Neuronal stem cell (in vitro differentiated cells): ENCODE measurements at regions not wholly inside any gene's neighbourhood (a gene's known extent, or its start where the extent isn't known, plus 50 kb on each side); places are given as distances from the start of the nearest gene placed in this dataset.

ENCODE experiments used
- DNase-seq: peaks from one replicate; pipeline ENCODE4 v3.0.0-alpha.2; 2013; ENCODE audit warnings: low spot score
- H2AFZ ChIP-seq: one replicate; pipeline ENCODE4 v1.6.1; 2013; ENCODE audit warnings: mild to moderate bottlenecking, low read length, inconsistent platforms
- H2AK5ac ChIP-seq: 2 replicates; pipeline ENCODE4 v1.6.1; 2013; ENCODE audit warnings: low read depth, mild to moderate bottlenecking, inconsistent platforms, low read length, moderate library complexity, mixed read lengths
- H2BK120ac ChIP-seq: 2 replicates; pipeline ENCODE4 v1.6.1; 2013; ENCODE audit warnings: low read depth, mild to moderate bottlenecking, inconsistent platforms, low read length, moderate library complexity, mixed read lengths
- H2BK12ac ChIP-seq: one replicate; pipeline ENCODE4 v1.6.1; 2013; ENCODE audit warnings: low read length, inconsistent platforms
- H2BK15ac ChIP-seq: 2 replicates; pipeline ENCODE4 v1.6.1; 2013; ENCODE audit warnings: mild to moderate bottlenecking, low read length, inconsistent platforms, mixed read lengths
- H2BK5ac ChIP-seq: one replicate; pipeline ENCODE4 v1.6.1; 2013; ENCODE audit warnings: inconsistent platforms, mild to moderate bottlenecking, low read length, moderate library complexity
- H3K14ac ChIP-seq: one replicate; pipeline ENCODE4 v1.6.1; 2013; ENCODE audit warnings: low read length, inconsistent platforms
- H3K18ac ChIP-seq: 2 replicates; pipeline ENCODE4 v1.6.1; 2013; ENCODE audit warnings: low read length, inconsistent platforms
- H3K23ac ChIP-seq: 2 replicates; pipeline ENCODE4 v1.6.1; 2013; ENCODE audit warnings: low read depth, mild to moderate bottlenecking, mixed read lengths, low read length, inconsistent platforms; ENCODE audit not compliant: poor library complexity
- H3K27ac ChIP-seq: replicated peaks from 3 replicates; pipeline ENCODE4 v1.5.1; 2013; ENCODE audit warnings: low read length, inconsistent platforms
- H3K27me3 ChIP-seq, 3 experiments: 2 replicates each; pipeline ENCODE4 v1.6.1; 2013; ENCODE audit warnings: low read length in 3 of 3, mild to moderate bottlenecking in 2 of 3, inconsistent platforms in 1 of 3, low read depth in 1 of 3, mixed read lengths in 1 of 3, moderate library complexity in 1 of 3; ENCODE audit not compliant: control insufficient read depth in 3 of 3, insufficient read depth in 3 of 3
- H3K36me3 ChIP-seq, 2 donors: replicated peaks in 1 of 2; 2 replicates each; pipeline ENCODE4 v1.6.1; 2013; ENCODE audit warnings: low read length in 2 of 2; ENCODE audit not compliant: control insufficient read depth in 2 of 2, insufficient read depth in 2 of 2
- H3K4ac ChIP-seq: 2 replicates; pipeline ENCODE4 v1.6.1; 2013; ENCODE audit warnings: inconsistent platforms, mild to moderate bottlenecking, low read length, moderate library complexity
- H3K4me1 ChIP-seq, 2 donors: 1 replicate in 1 of 2; 2 replicates in 1 of 2; pipeline ENCODE4 v1.6.1; 2013; ENCODE audit warnings: low read length in 2 of 2, low read depth in 1 of 2; ENCODE audit not compliant: control insufficient read depth in 2 of 2, insufficient read depth in 1 of 2
- H3K4me2 ChIP-seq: one replicate; pipeline ENCODE4 v1.6.1; 2013; ENCODE audit warnings: mild to moderate bottlenecking, low read length, inconsistent platforms; ENCODE audit not compliant: insufficient read depth, poor library complexity, severe bottlenecking
- H3K4me3 ChIP-seq, 2 donors: 2 replicates each; pipeline ENCODE4 v1.5.1; 2013; ENCODE audit warnings: low read length in 2 of 2, mild to moderate bottlenecking in 2 of 2, inconsistent platforms in 1 of 2, moderate library complexity in 1 of 2
- H3K79me1 ChIP-seq: one replicate; pipeline ENCODE4 v1.6.1; 2013; ENCODE audit warnings: low read depth, mild to moderate bottlenecking, inconsistent platforms, low read length, moderate library complexity
- H3K9ac ChIP-seq: one replicate; pipeline ENCODE4 v1.6.1; 2013; ENCODE audit warnings: mild to moderate bottlenecking, low read depth, low read length, inconsistent platforms; ENCODE audit not compliant: poor library complexity
- H3K9me3 ChIP-seq, 2 donors: replicated peaks in 1 of 2; 2 replicates each; pipeline versions ENCODE3 to v1.6.1; 2013; ENCODE audit warnings: low read length in 2 of 2, mild to moderate bottlenecking in 2 of 2, inconsistent platforms in 1 of 2, low read depth in 1 of 2, mixed read lengths in 1 of 2, moderate library complexity in 1 of 2; ENCODE audit not compliant: control insufficient read depth in 2 of 2, insufficient read depth in 1 of 2
- H4K8ac ChIP-seq: one replicate; pipeline ENCODE4 v1.6.1; 2013; ENCODE audit warnings: low read depth, mild to moderate bottlenecking, inconsistent platforms, low read length, moderate library complexity
- H4K91ac ChIP-seq: one replicate; pipeline ENCODE4 v1.6.1; 2013; ENCODE audit warnings: low read length, low read depth, mild to moderate bottlenecking, inconsistent platforms; ENCODE audit not compliant: poor library complexity
- whole genome bisulfite sequencing, 2 donors: extraction: QIAGEN DNeasy Blood & Tissue Kit; methylation state at CpG; one replicate each; pipeline ENCODE4 v1.1.7; 2013; ENCODE audit warnings: missing lambda C conversion rate in 2 of 2, mixed read lengths in 1 of 2; ENCODE audit not compliant: insufficient read length in 2 of 2, insufficient replicate concordance in 1 of 2; ENCODE audit errors: extremely low coverage in 2 of 2; 5-methylcytosine and 5-hydroxymethylcytosine counted together

GRCh38 chrX:3257471-3257870, 89.0 kb downstream of the MXRA5 start:
- Histone ChIP-seq H2BK5ac (no peak overlapping the region), H3K4ac (no peak overlapping the region), H3K9ac (no peak overlapping the region), H3K27me3 (no peaks in the 10 kb centered on the region), H2BK15ac (no peak overlapping the region), H3K9me3 (no peaks in the 10 kb centered on the region), H3K4me3 (no peak overlapping the region), H3K4me2 (no peak overlapping the region), H3K79me1 (no peaks in the 10 kb centered on the region), H2AFZ (no peak overlapping the region), H2BK12ac (no peak overlapping the region), H3K14ac (no peak overlapping the region), H3K23ac (no peak overlapping the region), H2AK5ac (no peak overlapping the region), H4K91ac (no peak overlapping the region), H3K18ac (no peak overlapping the region), H2BK120ac (no peak overlapping the region), H3K27ac (no peak overlapping the region), H4K8ac (no peak overlapping the region), H3K36me3 (no peaks in the 10 kb centered on the region), H3K4me1 (no peaks in the 10 kb centered on the region)
- DNase-seq: no peak
- no CpG with 5 or more reads among the region's 3 CpGs for WGBS, 2 donors

DNA sequence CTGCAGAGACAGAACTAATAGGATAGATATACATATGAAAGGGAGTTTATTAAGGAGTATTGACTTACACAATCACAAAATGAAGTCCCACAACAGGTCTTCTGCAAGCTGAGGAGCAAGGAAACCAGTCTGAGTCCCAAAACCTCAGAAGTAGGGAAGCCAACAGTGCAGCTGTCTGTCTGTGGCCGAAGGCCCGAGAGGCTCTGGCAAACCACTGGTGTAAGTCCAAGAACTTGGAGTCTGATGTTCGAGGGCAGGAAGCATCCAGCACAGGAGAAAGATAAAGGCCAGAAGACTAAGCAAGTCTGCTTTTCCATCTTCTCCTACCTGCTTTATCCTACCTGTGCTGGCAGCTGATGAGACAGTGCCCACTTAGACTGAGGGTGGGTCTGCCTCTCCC, 89.6 kb downstream of the MXRA5 start:
- Histone ChIP-seq H2BK15ac (no peak overlapping the region), H2BK12ac (no peak overlapping the region), H4K91ac (no peak overlapping the region), H3K4me1 (no peaks in the 10 kb centered on the region), H3K23ac (no peak overlapping the region), H3K4me2 (no peak overlapping the region), H4K8ac (no peak overlapping the region), H3K4ac (no peak overlapping the region), H3K4me3 (no peak overlapping the region), H3K9me3 (no peaks in the 10 kb centered on the region), H2AK5ac (no peak overlapping the region), H3K79me1 (no peaks in the 10 kb centered on the region), H3K27ac (no peak overlapping the region), H3K27me3 (no peaks in the 10 kb centered on the region), H2AFZ (no peak overlapping the region), H3K18ac (no peak overlapping the region), H3K14ac (no peak overlapping the region), H3K36me3 (no peaks in the 10 kb centered on the region), H3K9ac (no peak overlapping the region), H2BK120ac (no peak overlapping the region), H2BK5ac (no peak overlapping the region)
- DNase-seq: no peak
- no CpG with 5 or more reads among the region's 3 CpGs for WGBS, 2 donors

DNA sequence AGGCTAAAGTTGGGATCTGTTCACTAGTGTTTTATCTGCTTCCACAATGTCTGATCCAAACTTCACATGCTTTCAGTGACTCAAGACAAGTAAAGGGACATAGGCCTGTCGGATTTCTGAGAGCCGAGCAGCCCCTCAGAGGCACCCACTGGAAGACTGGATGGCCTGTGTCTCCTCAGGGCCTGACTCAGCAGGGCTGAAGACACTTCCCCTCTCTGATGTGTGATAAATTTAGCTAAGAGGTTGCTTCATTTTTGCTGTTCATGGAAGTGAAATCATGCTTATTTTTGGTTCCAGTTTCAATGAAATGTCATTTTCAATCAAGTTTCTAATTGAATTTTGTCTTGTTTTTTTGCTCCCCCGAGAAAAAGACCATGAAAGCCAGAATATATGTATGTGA, 93.7 kb downstream of the MXRA5 start:
- Histone ChIP-seq H2BK5ac (no peak overlapping the region), H3K23ac (no peak overlapping the region), H3K4me2 (no peak overlapping the region), H2AFZ (no peak overlapping the region), H2BK120ac (no peak overlapping the region), H3K36me3 (no peaks in the 10 kb centered on the region), H3K27ac (no peak overlapping the region), H2AK5ac (no peak overlapping the region), H3K79me1 (no peaks in the 10 kb centered on the region), H3K14ac (no peak overlapping the region), H3K18ac (no peak overlapping the region), H4K91ac (no peak overlapping the region), H3K9me3 (no peaks in the 10 kb centered on the region), H3K4me3 (no peak overlapping the region), H2BK15ac (no peak overlapping the region), H3K4ac (no peak overlapping the region), H4K8ac (no peak overlapping the region), H2BK12ac (no peak overlapping the region), H3K4me1 (no peaks in the 10 kb centered on the region), H3K27me3 (no peaks in the 10 kb centered on the region), H3K9ac (no peak overlapping the region)
- no peak for DNase-seq
- WGBS, 2 donors: no CpG with 5 or more reads among the region's 3 CpGs

DNA sequence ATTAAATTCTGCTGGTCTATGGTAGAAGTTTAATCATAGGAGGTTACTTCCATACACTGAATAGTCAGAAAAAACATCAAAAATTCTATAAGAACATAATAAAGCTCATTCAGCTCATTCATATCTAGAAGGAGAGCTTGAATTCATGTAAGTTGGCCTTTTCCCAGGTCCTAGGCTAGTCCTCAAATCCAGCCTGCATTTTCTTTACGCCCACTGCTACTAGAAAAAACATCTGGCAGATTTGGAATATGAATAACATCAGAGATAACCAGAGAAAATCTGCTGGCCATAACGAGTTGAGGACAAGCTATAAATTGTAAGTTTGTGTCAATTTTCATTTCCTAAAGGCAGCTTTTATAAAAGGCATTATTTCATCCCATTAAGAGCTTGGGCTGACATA, 95.5 kb downstream of the MXRA5 start:
- no peak overlapping the region for H3K27ac ChIP-seq
- no peak overlapping the region for H3K4me3 ChIP-seq
- no peak overlapping the region for H3K9ac ChIP-seq
- no peak overlapping the region for H3K23ac ChIP-seq
- H3K79me1 ChIP-seq: no peaks in the 10 kb centered on the region
- H3K9me3 ChIP-seq: no peaks in the 10 kb centered on the region
- no peaks in the 10 kb centered on the region for H3K27me3 ChIP-seq
- DNase-seq: no peak
- no peaks in the 10 kb centered on the region for H3K36me3 ChIP-seq
- H2BK12ac ChIP-seq: no peak overlapping the region
- no peak overlapping the region for H2BK15ac ChIP-seq
- no peak overlapping the region for H3K4ac ChIP-seq
- H3K4me1 ChIP-seq: no peaks in the 10 kb centered on the region
- no peak overlapping the region for H4K91ac ChIP-seq
- H3K14ac ChIP-seq: no peak overlapping the region
- no peak overlapping the region for H4K8ac ChIP-seq
- no peak overlapping the region for H2AFZ ChIP-seq
- WGBS, 2 donors: no CpG with 5 or more reads among the region's 2 CpGs
- H3K4me2 ChIP-seq: no peak overlapping the region
- no peak overlapping the region for H2AK5ac ChIP-seq
- no peak overlapping the region for H2BK120ac ChIP-seq
- H3K18ac ChIP-seq: no peak overlapping the region
- no peak overlapping the region for H2BK5ac ChIP-seq
